ENCODE measurements at regions not wholly inside any gene's neighbourhood (a gene's known extent, or its start where the extent isn't known, plus 50 kb on each side); places are given as distances from the start of the nearest gene placed in this dataset.

GRCh38 chr10:120641695-120642094 lies 184.7 kb downstream of the PLPP4 start:
- DNase-seq (ENCODE audit: low read depth in 2 of 2), result no peak
- H3K36me3 ChIP-seq (ENCODE audit: control insufficient read depth, insufficient read depth, low read length), result no peaks in the 10 kb centered on the region
- H3K4me3 ChIP-seq (replicated peaks in 1 of 4; ENCODE audit: control extremely low read depth in 1 of 4, insufficient read depth in 1 of 4, low read depth in 3 of 4, low read length in 4 of 4), result no peak overlapping the region
- H3K9ac ChIP-seq (ENCODE audit: insufficient read depth, low read length), result no peak overlapping the region
- no peaks in the 10 kb centered on the region for H3K4me1 ChIP-seq (ENCODE audit: control insufficient read depth, extremely low read depth, insufficient read depth, low read length)
- H3K9me3 ChIP-seq (ENCODE audit: control insufficient read depth, insufficient read depth, low read depth, low read length), result no peaks in the 10 kb centered on the region
- H4K20me1 ChIP-seq (ENCODE audit: control insufficient read depth, extremely low read depth, insufficient read depth, low read length), result no peaks in the 10 kb centered on the region
- no peaks in the 10 kb centered on the region for H3K79me2 ChIP-seq (ENCODE audit: control insufficient read depth, insufficient read depth, low read length)
- no peak overlapping the region for H3K4me2 ChIP-seq (ENCODE audit: extremely low read depth, insufficient read depth, low read length)
- no peaks in the 10 kb centered on the region for H3K27me3 ChIP-seq (ENCODE audit: control insufficient read depth, insufficient read depth, low read length)
- H2AFZ ChIP-seq (ENCODE audit: low read length), result no peak overlapping the region
- H3K27ac ChIP-seq (ENCODE audit: insufficient read depth, low read length), result no peak overlapping the region
- no peak for TF ChIP-seq CTCF (conservative IDR thresholded peaks at IDR 0.05 in 1 of 2, IDR thresholded peaks at IDR 0.05 in 1 of 2; ENCODE audit: low read depth in 1 of 2, low read length in 2 of 2)
- TF ChIP-seq EZH2 (IDR thresholded peaks at IDR 0.05; ENCODE audit: low read length, missing control alignments), result no peak

GRCh38 chr10:120643351-120643750 lies 186.3 kb downstream of the PLPP4 start:
- no peaks in the 10 kb centered on the region for H3K36me3 ChIP-seq (ENCODE audit: control insufficient read depth, insufficient read depth, low read length)
- H4K20me1 ChIP-seq (ENCODE audit: control insufficient read depth, extremely low read depth, insufficient read depth, low read length), result no peaks in the 10 kb centered on the region
- no peak overlapping the region for H3K4me2 ChIP-seq (ENCODE audit: extremely low read depth, insufficient read depth, low read length)
- no peak for DNase-seq (ENCODE audit: low read depth in 2 of 2)
- no peak overlapping the region for H2AFZ ChIP-seq (ENCODE audit: low read length)
- H3K79me2 ChIP-seq (ENCODE audit: control insufficient read depth, insufficient read depth, low read length), result no peaks in the 10 kb centered on the region
- TF ChIP-seq CTCF (conservative IDR thresholded peaks at IDR 0.05 in 1 of 2, IDR thresholded peaks at IDR 0.05 in 1 of 2; ENCODE audit: low read depth in 1 of 2, low read length in 2 of 2) (no peak), EZH2 (IDR thresholded peaks at IDR 0.05; ENCODE audit: low read length, missing control alignments) (no peak)
- no peaks in the 10 kb centered on the region for H3K4me1 ChIP-seq (ENCODE audit: control insufficient read depth, extremely low read depth, insufficient read depth, low read length)
- no peak overlapping the region for H3K4me3 ChIP-seq (replicated peaks in 1 of 4; ENCODE audit: control extremely low read depth in 1 of 4, insufficient read depth in 1 of 4, low read depth in 3 of 4, low read length in 4 of 4)
- H3K27ac ChIP-seq (ENCODE audit: insufficient read depth, low read length), result no peak overlapping the region
- H3K9me3 ChIP-seq (ENCODE audit: control insufficient read depth, insufficient read depth, low read depth, low read length), result no peaks in the 10 kb centered on the region
- no peak overlapping the region for H3K9ac ChIP-seq (ENCODE audit: insufficient read depth, low read length)
- no peaks in the 10 kb centered on the region for H3K27me3 ChIP-seq (ENCODE audit: control insufficient read depth, insufficient read depth, low read length)

GRCh38 chr10:120644556-120645410 lies 187.8 kb downstream of the PLPP4 start:
- no peak overlapping the region for H2AFZ ChIP-seq (ENCODE audit: low read length)
- H3K4me3 ChIP-seq (replicated peaks in 1 of 4; ENCODE audit: control extremely low read depth in 1 of 4, insufficient read depth in 1 of 4, low read depth in 3 of 4, low read length in 4 of 4), result no peak overlapping the region
- peak in 1 of 2 donors; percentile 22 for DNase-seq (ENCODE audit: low read depth in 2 of 2)
- H3K4me1 ChIP-seq (ENCODE audit: control insufficient read depth, extremely low read depth, insufficient read depth, low read length), result no peaks in the 10 kb centered on the region
- no peaks in the 10 kb centered on the region for H3K36me3 ChIP-seq (ENCODE audit: control insufficient read depth, insufficient read depth, low read length)
- no peak overlapping the region for H3K27ac ChIP-seq (ENCODE audit: insufficient read depth, low read length)
- TF ChIP-seq CTCF (conservative IDR thresholded peaks at IDR 0.05 in 1 of 2, IDR thresholded peaks at IDR 0.05 in 1 of 2; ENCODE audit: low read depth in 1 of 2, low read length in 2 of 2) (no peak), EZH2 (IDR thresholded peaks at IDR 0.05; ENCODE audit: low read length, missing control alignments) (no peak)
- H3K9ac ChIP-seq (ENCODE audit: insufficient read depth, low read length), result no peak overlapping the region
- H4K20me1 ChIP-seq (ENCODE audit: control insufficient read depth, extremely low read depth, insufficient read depth, low read length), result no peaks in the 10 kb centered on the region
- no peaks in the 10 kb centered on the region for H3K9me3 ChIP-seq (ENCODE audit: control insufficient read depth, insufficient read depth, low read depth, low read length)
- no peak overlapping the region for H3K4me2 ChIP-seq (ENCODE audit: extremely low read depth, insufficient read depth, low read length)
- H3K79me2 ChIP-seq (ENCODE audit: control insufficient read depth, insufficient read depth, low read length), result no peaks in the 10 kb centered on the region
- no peaks in the 10 kb centered on the region for H3K27me3 ChIP-seq (ENCODE audit: control insufficient read depth, insufficient read depth, low read length)

Data from fibroblast of lung (primary cell).